ENCODE measurements at regions not wholly inside any gene's neighbourhood (a gene's known extent, or its start where the extent isn't known, plus 50 kb on each side); places are given as distances from the start of the nearest gene placed in this dataset.

GRCh38 chr11:71078482-71078881 is 173.9 kb downstream of the SHANK2 start:
- Histone ChIP-seq H3K4me1 (no peaks in the 10 kb centered on the region), H3K27me3 (peaks cover 0 to 16% (median 0%) of the 10 kb centered on the region in 4 donors), H3K27ac (no peak overlapping the region), H3K9me3 (no peaks in the 10 kb centered on the region), H3K36me3 (no peaks in the 10 kb centered on the region), H3K4me3 (no peak overlapping the region)
- no peak for DNase-seq
- intact Hi-C loops (cut with DNase I), result no loop called here
- TF ChIP-seq, protein P1, sequence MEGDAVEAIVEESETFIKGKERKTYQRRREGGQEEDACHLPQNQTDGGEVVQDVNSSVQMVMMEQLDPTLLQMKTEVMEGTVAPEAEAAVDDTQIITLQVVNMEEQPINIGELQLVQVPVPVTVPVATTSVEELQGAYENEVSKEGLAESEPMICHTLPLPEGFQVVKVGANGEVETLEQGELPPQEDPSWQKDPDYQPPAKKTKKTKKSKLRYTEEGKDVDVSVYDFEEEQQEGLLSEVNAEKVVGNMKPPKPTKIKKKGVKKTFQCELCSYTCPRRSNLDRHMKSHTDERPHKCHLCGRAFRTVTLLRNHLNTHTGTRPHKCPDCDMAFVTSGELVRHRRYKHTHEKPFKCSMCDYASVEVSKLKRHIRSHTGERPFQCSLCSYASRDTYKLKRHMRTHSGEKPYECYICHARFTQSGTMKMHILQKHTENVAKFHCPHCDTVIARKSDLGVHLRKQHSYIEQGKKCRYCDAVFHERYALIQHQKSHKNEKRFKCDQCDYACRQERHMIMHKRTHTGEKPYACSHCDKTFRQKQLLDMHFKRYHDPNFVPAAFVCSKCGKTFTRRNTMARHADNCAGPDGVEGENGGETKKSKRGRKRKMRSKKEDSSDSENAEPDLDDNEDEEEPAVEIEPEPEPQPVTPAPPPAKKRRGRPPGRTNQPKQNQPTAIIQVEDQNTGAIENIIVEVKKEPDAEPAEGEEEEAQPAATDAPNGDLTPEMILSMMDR (IDR thresholded peaks at IDR 0.05), result no peak
- no peak for TF ChIP-seq POLR2A (IDR thresholded peaks at IDR 0.05)
- 68 to 74% methylated on average over 6 of the region's 6 CpGs for whole genome bisulfite sequencing, 2 donors

DNA sequence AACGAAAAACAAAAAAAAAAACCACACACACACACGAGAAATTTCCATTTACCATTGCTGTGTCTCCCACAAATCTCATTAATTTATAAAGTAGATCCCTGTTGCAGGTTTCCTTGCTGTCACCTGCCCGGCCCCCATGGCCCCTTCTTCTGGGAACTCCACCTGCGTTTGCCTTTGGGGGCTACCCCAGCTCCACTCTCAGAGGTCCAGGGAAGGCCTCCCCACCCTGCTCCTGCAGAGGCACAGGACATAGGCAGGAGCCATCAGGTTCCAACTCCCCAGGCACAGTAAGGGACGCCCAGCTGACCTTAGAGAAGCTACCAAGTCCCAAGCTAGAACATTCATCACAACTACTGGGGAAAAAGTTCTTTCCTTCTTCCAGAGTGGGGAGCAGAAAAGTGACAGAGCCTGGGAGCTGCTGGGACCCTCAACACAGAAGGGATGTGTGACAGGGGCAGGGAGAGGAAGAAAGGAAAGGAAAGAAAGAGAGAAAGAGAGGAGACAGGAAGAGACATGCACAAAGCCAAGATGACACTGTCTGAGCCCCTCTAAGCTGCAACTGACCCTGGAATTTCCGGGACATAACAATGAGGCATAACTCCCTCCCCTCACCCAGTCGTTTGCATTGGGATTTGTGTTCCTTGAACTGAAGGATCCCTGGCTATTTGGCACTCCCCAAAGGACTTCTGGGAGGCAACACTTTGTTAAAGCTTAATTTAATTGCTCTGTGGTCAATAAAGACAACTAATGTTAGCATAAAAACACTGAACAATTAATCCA is 175.7 kb downstream of the SHANK2 start:
- TF ChIP-seq, protein P1 (IDR thresholded peaks at IDR 0.05), result no peak
- TF ChIP-seq POLR2A (IDR thresholded peaks at IDR 0.05), result no peak
- 60 to 67% methylated on average over 6 to 7 of the region's 7 CpGs for WGBS, 2 donors
- Histone ChIP-seq H3K9me3 (no peaks in the 10 kb centered on the region), H3K4me3 (no peak overlapping the region), H3K4me1 (no peaks in the 10 kb centered on the region), H3K27me3 (peaks cover 0 to 11% (median 0%) of the 10 kb centered on the region in 4 donors), H3K36me3 (no peaks in the 10 kb centered on the region), H3K27ac (no peak overlapping the region)
- DNase-seq, result no peak
- intact Hi-C loops (cut with DNase I), result no loop called here

- intact Hi-C loops (cut with DNase I), result no loop called here
- Histone ChIP-seq H3K27ac (no peak overlapping the region), H3K27me3 (peaks cover 0 to 8% (median 0%) of the 10 kb centered on the region in 4 donors), H3K9me3 (no peaks in the 10 kb centered on the region), H3K4me3 (no peak overlapping the region), H3K4me1 (no peaks in the 10 kb centered on the region), H3K36me3 (no peaks in the 10 kb centered on the region)
- no peak for TF ChIP-seq POLR2A (IDR thresholded peaks at IDR 0.05)
- TF ChIP-seq, protein P1 (IDR thresholded peaks at IDR 0.05), result no peak
- WGBS, 2 donors, result 71 to 75% methylated on average over 5 to 7 of the region's 10 CpGs
- no peak for DNase-seq
Observed at GRCh38 chr11:71075871-71076420, 176.4 kb downstream of the SHANK2 start.

- Histone ChIP-seq H3K27ac (no peak overlapping the region), H3K4me1 (no peaks in the 10 kb centered on the region)
- whole genome bisulfite sequencing, 2 donors, result 60 to 82% methylated on average over 1 to 12 of the region's 14 CpGs
Observed at GRCh38 chr11:71075116-71075720, 177.2 kb downstream of the SHANK2 start.

More at GRCh38 chr11:71075116-71075720, 177.2 kb downstream of the SHANK2 start:
- Histone ChIP-seq H3K4me3 (no peak overlapping the region), H3K27me3 (peaks cover 0 to 8% (median 0%) of the 10 kb centered on the region in 4 donors), H3K36me3 (no peaks in the 10 kb centered on the region), H3K9me3 (no peaks in the 10 kb centered on the region)
- no peak for TF ChIP-seq POLR2A (IDR thresholded peaks at IDR 0.05)
- TF ChIP-seq, protein P1 (IDR thresholded peaks at IDR 0.05), result no peak
- no peak for DNase-seq
- intact Hi-C loops (cut with DNase I), result no loop called here
